ENCODE measurements at regions not wholly inside any gene's neighbourhood (a gene's known extent, or its start where the extent isn't known, plus 50 kb on each side); places are given as distances from the start of the nearest gene placed in this dataset.
"Not testable (repeated sequence)": the region's sequence is repeated elsewhere in the genome, so short reads cannot be mapped to it uniquely, and the experiment has no call there.

GRCh38 chr15:69660114-69660513, 207.5 kb downstream of the RPLP1 start:
- DNase-seq = no peak

- no peak for DNase-seq
Measured at GRCh38 chr15:69660658-69661405, 208.2 kb downstream of the RPLP1 start.

GRCh38 chr15:69661446-69661845, 208.8 kb downstream of the RPLP1 start:
- no peak for DNase-seq

GRCh38 chr15:69661871-69662644, 209.4 kb downstream of the RPLP1 start:
- no peak for DNase-seq

GRCh38 chr15:69662645-69663000, 210.0 kb downstream of the RPLP1 start:
- DNase-seq = no peak

- DNase-seq = no peak
Measured at GRCh38 chr15:69663441-69663840, 210.8 kb downstream of the RPLP1 start.

- DNase-seq = no peak
Measured at GRCh38 chr15:69663982-69664381, 211.4 kb downstream of the RPLP1 start.

GRCh38 chr15:69664572-69665571, 212.3 kb downstream of the RPLP1 start:
- DNase-seq = no peak

- DNase-seq = no peak
Measured at GRCh38 chr15:69665641-69666111, 213.1 kb downstream of the RPLP1 start.

GRCh38 chr15:69666441-69666882, 213.8 kb downstream of the RPLP1 start:
- DNase-seq = no peak

GRCh38 chr15:69666921-69667811, 214.5 kb downstream of the RPLP1 start:
- DNase-seq = no peak

- DNase-seq = no peak
Measured at GRCh38 chr15:69668039-69668705, 215.6 kb downstream of the RPLP1 start.

- no peak for DNase-seq
Measured at GRCh38 chr15:69668963-69669362, 216.3 kb downstream of the RPLP1 start.

GRCh38 chr15:69669446-69669845, 216.8 kb downstream of the RPLP1 start:
- DNase-seq = no peak

- DNase-seq = no peak
Measured at GRCh38 chr15:69673291-69673881, 220.8 kb downstream of the RPLP1 start.

- no peak for DNase-seq
Measured at GRCh38 chr15:69675731-69676130, 223.1 kb downstream of the RPLP1 start.

- DNase-seq = no peak
Measured at GRCh38 chr15:69677403-69677802, 224.8 kb downstream of the RPLP1 start.

- no peak for DNase-seq
Measured at GRCh38 chr15:69679623-69680228, 227.1 kb downstream of the RPLP1 start.

GRCh38 chr15:69684823-69685222, 232.2 kb downstream of the RPLP1 start:
- DNase-seq = not testable (repeated sequence)
